HPDE6-E6E7 (cell line): ENCODE measurements at regions not wholly inside any gene's neighbourhood (a gene's known extent, or its start where the extent isn't known, plus 50 kb on each side); places are given as distances from the start of the nearest gene placed in this dataset.

Experiments used
- DNase-seq: peaks from one replicate; pipeline ENCODE4 v3.0.0; 2011; ENCODE audit warnings: missing footprints; ENCODE audit errors: extremely low spot score

DNA sequence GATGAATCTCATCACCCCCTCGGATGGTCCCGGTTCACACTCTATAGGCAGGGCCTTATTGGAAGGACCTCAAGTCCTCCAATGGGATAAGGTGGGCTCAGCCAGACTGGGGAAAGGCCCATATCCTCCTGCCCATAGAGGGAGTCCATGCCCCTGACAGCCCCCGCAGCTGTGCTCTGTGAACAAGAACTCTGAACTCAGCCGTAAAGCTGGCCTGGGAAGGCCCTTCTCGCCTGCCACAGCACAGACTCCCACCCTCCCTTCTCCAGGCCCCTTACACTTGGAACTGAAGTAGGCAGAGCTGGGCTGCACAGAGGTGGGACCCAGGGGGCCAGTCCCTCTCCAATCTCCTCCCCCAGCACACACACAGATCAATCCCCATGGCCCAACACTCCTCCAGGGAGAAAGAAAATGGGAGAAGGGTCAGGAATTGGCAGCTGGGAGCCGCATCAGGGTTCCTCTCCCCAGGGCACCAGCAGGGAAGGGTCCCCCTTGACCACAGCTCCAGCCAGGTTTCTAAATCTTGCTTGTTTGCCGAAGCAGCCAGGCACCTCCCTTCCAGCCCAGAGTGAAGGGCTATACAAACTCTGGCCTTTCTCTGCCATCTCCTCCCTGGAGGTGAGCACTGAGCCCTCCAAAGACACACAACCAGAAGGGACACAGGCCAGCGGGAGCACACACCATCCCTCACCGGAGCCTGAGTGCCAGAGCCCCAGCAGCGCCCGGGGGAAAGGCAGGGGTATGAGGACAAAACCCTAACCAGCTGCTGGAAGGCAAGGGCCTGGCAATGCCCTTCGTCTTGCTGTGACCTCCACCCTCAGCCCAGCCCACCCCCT is 454.1 kb downstream of the SOX9 start:
- DNase-seq = no peak

DNA sequence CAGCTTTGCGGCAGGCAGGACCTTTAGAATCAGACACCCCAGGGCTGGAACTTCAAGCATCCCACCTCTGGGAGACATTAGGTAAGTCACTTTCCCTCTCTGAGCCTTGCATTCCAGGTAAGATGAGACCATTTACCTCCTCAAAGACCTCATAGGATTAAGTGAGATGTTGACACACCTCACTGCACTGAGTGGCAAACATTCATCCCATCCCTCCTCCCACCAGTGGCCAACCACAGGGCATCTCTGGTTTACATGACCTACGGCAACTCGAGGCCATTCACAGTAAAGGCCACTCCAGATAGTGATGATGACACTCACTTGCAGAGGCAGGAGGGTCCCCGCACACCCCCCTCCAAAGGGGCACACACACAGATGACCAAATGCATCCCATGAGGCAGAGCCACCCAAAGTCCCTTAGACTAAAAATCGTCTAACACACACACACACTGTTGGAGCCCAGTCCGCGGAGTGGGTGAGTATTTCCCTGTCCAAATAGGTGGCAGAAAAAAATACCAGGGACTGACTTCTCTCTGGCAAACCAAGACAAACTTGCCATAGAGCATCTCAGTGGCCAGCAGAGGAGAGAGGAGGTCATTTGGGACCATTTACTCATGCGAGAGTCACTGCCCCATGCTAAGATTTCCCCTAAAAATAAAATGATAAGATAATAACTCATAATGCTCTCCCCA is 454.9 kb downstream of the SOX9 start:
- DNase-seq = no peak

DNA sequence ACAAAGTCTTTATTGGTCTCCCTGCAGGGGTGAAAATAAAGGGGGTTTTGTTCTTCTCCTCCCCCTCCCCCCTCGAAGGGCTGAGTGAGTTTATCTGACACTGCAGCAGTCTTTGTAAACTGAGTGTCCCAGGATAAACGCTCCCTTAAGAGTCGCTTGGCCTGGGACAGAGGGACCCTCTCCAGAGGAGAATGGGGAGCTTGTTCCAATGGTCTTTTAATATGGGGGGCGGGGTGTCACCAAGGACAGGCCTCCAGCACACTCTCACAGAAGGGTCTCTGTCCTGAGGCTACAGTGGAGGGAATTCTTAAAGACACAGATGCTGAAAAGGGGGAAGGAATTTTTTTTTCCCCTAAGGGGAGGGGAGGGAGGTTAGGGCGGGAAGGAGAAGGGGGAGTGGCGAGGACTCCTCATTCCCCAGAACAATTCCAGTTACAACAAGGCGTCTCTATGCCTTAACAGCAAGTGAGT is 455.5 kb downstream of the SOX9 start:
- no peak for DNase-seq

DNA sequence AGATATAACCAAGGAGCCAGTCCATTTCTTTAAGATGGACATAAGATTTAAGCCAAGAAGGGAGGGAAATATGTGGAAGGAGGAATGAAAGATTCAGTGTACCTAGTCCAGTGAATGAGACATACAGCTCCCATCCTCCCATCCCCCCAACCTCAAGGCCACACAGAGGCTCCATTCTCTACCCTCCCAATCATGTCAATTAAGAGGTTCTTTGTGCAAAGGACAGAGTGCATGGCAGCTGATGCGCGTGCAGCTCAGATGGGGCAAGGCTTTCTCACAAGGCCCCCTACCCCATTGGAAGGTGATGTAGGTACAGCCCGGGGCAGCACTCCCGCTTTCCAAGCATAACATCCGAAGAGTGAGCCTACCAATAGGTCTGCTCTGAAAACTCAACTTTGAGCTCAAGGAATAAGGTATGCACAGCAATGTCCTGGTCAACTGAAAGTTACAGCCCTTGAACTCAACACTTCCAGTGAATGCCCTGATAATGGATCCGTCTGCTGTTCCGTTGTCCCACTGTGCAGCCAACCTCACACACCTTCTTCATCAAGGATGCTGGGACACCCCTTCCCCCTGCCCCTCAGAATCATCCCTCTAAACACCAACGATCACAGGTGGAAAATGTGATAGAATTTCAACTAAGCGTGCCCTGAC is 458.1 kb downstream of the SOX9 start:
- DNase-seq = no peak

DNA sequence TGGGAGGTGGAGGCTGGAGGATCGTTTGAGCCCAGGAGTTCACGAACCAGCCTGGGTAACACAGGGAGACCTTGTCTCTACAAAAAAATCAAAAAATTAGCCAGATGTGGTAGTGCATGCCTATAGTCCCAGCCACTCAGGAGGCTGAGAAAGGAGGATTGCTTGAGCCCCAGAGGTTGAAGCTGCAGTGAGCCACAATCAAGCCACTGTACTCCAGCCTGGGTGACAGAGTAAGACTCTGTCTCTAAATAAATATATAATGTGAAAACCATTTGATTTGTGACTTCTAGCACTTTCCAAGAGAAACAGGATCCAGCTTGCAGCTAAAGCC is 459.1 kb downstream of the SOX9 start:
- DNase-seq = no peak

DNA sequence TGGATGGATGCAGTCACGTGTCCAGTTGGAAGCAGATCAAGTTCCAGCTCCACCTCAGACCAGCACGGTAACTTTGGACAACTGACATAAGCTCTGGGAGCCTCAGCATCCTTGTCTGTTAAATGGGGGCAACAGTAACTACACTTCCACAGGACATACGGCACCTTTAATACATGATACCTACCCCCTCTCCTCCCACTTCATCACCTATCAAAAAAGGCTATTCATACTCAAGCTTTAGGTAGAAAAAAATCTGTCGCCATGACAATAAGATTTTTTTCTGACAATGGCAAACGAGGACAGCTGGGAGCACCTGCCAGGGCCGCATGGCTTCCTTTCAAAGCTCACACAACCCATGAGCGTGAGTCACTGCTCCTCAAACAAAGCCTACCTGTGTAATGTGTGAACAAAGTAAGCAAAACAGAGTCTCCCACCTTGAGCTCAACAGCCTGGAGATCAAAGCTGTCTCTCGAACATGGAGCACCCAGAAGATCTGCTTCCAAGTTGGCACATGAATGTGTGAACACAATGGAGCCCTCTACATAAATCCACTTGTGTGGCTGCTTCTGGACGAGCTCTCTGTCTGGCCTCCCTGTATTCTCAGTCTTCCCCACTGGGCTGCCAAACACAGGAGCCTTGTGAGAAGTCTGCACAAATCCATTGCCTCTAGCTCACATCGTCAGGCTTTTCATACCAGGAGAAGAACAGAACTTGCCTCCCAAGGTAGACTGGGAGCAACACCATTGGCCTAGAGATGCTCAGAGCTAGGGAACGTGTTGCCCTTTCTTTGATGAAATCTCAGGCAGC is 459.7 kb downstream of the SOX9 start:
- DNase-seq = no peak

DNA sequence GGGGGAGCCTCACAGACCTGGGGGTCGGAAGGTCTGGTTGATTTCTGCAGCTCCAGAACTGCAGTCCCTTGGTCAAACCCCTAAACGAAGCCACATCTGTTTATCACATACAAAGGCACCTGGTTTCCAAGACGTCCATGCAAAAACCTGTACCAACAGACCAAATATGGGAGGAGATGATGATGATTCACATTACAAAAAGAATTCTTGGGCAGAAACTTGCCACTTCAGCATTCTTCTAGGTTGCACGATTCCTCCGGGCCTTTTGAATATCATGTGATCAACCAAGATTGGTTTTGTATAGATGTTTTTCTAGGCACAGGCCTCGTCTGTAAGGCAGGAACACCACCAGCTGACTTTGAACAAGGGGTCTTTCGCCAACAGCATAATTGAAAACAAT is 466.3 kb downstream of the SOX9 start:
- DNase-seq = peak; percentile 67

DNA sequence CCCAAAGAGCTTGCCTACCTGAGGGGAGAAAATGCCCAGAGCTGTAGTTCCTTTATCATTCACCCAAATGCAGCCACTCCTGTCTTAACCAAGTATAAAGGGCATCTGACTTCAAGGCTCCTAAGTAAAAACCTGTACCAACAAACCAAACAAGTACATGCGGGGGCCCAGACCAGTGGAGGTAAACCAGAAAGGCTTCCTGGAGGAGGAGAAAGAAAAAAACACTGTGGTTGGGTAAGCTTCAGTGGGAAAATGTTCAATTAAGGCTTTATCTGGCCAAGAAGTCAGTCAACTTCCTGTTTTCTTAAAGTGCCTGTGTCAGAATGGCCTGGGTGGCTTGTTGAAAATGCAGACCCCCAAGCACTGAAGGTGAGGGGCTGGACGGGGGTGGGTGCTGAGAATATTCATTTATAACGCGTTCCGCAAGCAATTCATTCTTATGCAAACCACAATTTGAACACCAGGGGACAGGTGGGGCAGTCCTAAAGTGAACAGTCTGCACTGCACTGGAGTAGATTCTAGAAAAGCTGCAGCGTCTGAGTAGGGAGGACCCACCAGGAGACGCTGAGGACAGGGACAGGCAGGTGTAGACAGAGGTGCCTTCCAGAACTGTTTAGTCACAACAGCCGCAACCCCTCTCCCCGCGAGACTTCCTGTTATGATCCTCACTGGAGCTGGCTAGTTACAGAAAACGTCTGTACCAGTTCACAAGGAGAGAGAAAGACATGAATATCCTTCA is 467.1 kb downstream of the SOX9 start:
- DNase-seq = peak; percentile 80

DNA sequence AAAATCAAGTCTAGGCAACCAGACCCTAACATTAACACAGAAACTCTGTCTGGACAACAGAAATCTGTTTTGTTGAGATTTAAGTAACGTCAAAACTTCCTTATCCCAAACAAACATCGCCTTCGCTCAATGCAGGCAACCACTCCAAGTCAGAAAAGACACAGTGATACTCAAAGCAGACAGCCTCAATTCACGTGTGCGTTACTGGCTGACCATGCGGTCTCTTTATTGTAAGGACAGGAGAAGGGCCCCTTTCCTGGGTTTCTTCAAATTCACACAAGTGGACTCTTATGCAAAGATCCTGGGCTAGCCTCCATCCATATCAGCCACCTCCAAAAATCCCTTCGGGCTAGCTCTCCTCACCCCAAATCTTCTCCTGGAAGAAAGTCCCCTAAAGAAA is 467.7 kb downstream of the SOX9 start:
- no peak for DNase-seq

DNA sequence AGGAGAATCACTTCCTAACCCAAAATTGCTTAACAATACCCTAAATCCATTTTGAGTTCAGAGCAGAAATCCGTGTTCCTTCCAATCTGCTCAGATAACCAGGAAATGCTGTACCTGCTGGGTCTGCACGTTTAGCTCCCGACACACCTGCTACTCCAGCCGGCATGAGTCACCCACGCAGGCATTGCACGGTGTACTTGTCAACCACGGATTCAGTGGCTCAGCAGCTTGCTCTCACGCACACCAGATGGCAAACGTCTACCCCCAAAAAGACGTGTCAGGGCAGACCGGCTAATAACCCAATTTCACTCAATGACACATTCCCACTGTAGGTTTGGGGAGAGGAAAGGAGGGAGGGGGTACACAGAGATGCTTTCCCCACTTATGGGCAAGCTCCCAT is 468.1 kb downstream of the SOX9 start:
- peak; percentile 96 for DNase-seq

DNA sequence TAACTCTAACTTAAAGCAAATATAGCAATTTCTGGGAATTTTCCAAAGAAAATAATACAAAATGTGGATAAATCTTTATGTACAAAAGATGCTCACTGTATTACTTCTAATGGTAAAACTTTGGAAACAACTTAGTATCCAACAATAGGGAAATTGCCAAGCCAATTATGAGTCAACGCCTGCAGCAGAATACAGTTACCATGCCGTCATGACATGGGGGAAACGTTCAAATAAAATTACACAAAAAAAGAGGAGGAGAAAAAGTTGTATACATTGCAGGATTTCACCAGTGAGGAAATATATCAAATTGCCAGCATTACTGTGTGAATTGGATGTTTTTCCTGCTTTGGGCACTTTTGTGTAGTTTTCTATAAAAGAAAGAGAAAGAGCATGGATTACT is 469.6 kb downstream of the SOX9 start:
- DNase-seq = no peak

DNA sequence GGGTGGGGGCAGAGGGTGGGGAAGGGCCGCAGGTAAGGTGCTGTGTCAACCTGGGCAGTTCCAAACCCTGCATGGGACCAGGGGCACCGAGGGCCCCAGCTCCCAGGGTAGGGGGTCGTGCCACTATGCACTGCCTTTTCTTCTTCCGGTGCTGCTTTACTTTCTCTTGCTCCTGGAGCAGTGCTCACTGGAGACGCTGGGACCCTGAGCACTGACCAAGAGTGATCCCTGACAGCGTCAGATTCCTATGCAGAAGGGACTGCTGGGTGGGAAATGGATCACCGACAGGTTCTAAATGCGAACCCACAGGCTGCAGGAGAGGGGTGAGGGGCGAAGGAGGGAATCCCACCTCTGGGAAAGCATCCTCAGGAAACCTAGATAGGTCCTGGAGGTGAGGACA is 470.1 kb downstream of the SOX9 start:
- no peak for DNase-seq

DNA sequence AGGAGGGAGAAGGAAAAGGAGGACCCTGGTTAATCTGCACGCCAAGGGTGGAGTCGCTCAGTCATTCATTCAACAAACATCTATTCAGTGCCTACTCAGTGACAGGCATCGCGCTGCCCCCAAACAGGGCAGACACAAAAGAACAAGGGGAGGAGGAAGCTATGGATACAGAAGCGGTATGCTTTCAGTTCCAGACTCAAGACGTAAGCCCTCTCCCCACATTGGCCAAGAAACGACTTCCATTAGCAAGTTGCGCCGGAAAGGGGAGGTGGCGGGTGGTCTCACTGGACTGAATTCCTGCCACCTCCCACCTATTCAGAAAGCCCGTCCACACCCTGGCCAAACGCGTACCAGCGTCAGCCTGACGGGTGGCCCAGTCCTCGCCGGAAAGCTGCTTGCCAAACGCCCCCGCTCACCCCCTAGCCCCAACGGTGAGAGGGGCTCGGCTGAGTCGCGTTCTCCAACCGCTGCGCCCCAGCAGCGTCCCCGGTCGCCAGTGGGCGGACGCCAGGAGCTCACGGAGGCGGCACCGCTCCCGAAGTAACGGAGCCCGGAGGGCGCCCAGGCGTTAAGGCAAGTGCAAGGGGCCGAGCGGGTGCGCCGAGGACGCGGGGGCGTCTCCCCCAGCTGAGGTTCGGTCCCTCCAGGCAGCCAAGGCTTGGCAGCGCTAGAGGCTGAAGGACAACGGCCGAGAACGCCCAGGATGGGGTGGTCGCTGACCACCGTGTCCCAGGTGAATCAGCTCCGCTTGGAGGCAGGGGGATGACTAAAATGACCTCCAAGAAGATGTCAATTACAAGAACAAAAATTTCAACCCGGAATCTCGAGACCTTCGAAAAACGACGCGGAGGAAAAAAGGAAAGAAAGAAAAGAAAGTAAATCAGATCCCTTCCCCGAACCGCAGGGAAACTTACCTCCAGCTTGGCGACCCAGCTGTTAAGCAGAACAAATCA is 470.7 kb downstream of the SOX9 start:
- no peak for DNase-seq

DNA sequence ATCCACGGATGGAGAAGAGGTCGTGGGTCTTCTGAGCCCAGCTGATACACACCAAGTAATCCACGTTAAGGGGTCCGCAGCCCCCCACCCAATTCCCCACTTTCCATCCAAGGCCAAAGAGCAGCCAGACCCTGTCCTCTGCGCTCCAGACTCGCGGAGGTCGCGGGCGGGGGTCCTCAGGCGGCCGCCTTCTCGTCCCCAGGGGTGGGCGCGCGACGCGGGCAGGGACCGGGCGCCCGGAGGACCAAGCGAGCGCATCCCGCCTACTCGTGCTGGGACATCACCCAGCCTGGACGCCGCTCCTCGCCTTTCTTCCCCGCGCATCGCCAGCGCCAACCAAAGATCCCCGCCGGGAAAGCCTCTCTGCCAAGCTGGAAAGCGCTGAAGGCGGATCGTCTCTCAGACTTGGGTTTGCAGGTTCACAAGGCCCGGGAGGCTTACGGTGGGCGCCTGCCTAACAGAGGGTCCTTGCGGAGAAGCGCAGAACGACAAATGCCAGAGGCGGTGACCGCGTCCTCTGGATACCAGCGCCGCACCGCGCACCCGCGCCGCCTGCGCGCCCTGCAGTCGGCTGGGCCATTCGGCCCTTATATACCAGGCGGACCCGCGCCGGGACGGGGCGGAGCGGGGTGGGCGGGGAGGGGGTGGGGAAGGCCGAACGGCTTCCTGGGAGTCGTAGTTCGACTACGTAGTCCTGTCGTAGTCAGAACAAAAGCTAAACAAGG is 471.6 kb downstream of the SOX9 start:
- DNase-seq = peak; percentile 89

DNA sequence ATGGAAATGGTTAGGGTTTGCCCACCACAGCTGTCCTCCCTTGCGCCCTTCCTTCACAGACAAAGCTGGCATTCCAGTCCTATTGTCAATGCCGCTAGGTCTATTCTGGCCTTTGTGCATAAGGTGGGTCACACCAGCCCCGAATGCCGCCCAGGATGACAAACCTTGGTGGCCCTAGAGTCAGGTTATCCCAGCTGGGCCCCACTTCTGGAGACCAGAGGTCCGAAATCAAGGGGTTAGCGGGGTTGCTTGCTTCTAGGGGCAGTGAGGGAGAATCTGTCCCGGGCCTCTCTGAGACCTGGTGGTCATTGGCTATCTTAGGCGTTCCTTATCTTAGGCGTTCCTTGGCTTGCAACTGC is 472.1 kb downstream of the SOX9 start:
- DNase-seq = no peak

DNA sequence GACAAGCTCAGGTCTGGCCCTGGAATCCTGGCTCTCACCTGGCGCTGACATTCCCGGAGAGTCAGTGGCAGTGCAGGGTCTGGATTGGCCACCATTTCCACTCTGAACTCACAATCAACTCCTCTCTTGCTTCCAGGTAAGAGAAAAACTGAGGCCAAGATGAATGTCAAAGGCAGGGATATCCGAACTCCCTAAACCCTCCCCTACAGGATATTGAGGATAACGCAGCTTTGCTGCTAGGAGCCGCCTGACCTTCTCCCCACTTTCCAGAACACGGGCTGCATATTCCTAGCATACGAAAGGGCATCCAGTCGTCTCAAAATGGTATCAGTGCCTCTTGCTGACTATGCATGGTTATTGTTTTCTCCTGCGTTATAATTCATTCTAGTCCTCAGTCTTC is 473.4 kb downstream of the SOX9 start:
- no peak for DNase-seq
